GM21717 (cell line): ENCODE measurements at regions not wholly inside any gene's neighbourhood (a gene's known extent, or its start where the extent isn't known, plus 50 kb on each side); places are given as distances from the start of the nearest gene placed in this dataset.
A peak's percentile ranks its signal among the peaks of the same experiment; 100 is the strongest.

Experiments used
- ATAC-seq: cut with Tn5 transposase; IDR thresholded peaks from one replicate; pipeline ENCODE4 v1.9.1; 2021; ENCODE audit warnings: mild to moderate bottlenecking, moderate library complexity; ENCODE audit not compliant: unreplicated experiment

GRCh38 chr11:26023057-26023456 is 308.9 kb upstream of the ANO3 start:
- no peak for ATAC-seq

DNA sequence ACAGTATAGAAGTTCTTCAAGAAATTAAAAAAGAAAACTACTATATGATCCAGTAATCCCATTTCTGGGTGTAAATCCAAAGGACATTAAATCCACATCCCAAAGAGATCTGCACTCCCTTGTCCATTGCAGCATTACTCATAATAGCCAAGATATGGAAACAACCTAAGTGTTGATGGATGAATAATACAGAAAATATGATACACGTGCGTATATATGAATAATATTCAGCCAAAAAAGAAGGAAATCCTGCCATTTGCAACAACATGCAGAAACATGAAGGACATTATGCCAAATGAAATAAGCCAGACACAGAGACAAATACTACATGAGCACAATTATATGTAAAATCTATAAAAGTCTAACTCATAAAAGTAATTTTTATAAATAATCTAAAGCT is 306.3 kb upstream of the ANO3 start:
- no peak for ATAC-seq

DNA sequence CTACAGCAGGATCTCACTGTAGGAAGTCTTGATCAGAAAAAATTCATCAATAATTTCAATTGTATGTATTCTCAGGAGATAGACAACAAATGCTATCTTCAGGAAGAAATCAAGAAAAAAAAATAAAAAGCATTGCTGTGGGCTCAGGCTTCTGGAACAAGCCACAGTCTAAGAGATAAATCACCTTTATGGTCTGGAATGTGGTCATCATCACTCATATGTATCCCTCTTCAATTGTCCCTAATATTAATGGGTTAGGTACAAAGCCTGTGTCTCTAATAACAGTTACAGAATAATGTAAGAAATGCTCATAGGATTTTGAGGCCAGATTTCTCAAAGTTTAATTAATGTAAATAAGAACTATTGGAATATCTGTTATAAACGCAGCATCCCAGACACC is 305.9 kb upstream of the ANO3 start:
- ATAC-seq, result no peak

- ATAC-seq, result no peak
These were observed 304.0 kb upstream of the ANO3 start for GRCh38 chr11:26027887-26028286.

DNA sequence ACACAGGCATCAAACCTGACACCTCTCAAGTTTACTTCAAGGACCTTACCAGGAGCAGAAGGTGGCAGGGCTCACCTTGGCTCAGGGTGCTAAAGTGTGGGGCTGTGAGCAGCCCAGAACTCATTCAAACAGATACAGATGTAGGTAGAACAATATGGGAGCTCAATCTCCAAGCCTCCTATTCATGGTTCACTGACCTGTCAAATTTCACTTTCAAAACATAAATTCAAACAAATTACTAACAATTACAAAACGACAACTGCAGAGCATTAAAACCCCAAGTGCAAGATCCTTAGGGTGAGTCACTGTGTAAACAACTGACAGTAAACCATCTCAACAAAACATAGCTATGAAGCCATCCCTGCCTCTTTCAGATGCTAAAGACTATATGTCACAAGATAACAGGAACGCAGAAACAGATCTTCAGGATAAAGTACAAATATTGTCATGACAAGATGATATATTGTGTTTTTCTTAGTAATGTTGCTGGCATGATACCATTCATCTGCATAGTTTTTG is 303.5 kb upstream of the ANO3 start:
- ATAC-seq, result no peak

DNA sequence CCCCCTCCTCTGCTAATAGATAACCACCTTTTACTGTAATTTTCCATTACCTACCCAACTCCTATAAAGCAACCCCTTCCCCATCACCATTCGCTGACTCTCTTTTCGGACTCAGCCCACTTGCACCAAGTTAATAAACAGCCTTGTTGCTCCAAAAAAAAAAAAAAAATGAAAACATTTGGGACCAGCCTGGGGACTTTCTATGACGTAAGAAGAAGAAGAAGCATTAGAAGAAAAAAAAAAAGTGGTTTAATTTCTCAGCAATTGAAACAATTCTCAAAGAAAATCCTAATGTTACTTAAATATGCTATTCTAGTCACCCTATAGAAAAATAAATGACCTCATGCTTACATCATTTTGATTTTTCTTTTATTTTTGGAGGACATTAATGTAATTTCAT is 301.5 kb upstream of the ANO3 start:
- no peak for ATAC-seq

GRCh38 chr11:26032241-26032640 is 299.7 kb upstream of the ANO3 start:
- ATAC-seq, result no peak

- no peak for ATAC-seq
These were observed 296.2 kb upstream of the ANO3 start for GRCh38 chr11:26035696-26036095.

GRCh38 chr11:26037716-26038115 is 294.2 kb upstream of the ANO3 start:
- peak; percentile 79 for ATAC-seq

GRCh38 chr11:26040339-26040738 is 291.6 kb upstream of the ANO3 start:
- no peak for ATAC-seq

DNA sequence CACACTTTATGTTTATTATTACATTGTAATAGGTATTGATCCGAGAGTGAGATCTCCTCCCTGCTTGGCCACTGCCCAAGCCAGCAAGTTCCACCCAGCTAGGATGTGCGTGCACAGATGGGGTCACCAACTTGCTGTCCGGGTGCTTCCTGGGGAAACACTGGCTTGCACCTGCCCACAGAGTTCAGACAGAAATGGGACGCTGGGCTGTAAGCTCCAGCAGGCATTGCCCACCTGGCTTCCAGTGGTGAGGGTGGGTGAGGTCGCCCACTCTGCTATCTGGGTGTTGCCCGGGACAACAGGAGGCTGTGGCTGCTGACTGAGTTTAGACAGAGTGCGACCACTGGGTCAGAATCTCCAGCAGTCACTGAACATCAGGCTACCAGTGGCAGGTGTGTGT is 289.8 kb upstream of the ANO3 start:
- ATAC-seq, result no peak

DNA sequence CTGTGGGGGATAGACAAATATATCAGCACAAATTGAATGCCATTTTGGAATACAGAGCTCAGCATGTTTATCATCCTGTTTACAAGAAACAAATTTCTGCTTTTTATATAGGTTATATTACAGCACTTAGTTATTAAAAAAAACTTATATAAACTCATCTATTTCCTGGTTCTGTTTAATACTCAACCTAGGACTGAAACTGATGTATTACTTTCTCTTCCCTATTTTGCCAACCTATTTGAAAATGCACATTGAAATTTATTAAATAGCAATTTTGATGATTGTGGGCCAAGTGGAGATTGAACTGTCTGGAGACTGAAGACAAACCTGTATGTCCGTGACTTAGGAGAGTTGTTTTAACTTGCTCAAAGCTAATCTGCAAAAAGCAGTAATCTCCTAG is 288.3 kb upstream of the ANO3 start:
- ATAC-seq, result peak; percentile 79

DNA sequence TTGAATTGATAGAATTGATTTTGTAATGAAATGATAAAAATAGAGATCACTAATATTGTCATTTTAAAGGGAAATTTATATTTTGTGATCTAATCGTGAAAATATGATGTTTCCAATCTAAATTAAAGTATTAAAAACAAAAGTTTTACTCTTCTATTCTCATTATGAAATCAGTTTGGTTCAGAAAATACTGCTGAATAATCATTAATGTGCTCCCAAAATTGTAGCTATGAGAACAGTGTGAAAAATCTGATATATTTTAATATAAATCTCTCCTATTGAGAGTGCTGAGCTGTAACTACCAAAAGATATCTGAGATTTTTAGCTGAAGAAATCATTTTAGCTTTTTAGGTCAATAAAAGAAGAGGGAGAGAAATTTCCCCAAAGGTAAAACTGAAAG is 287.5 kb upstream of the ANO3 start:
- ATAC-seq, result no peak

GRCh38 chr11:26045082-26045481 is 286.8 kb upstream of the ANO3 start:
- ATAC-seq, result no peak

DNA sequence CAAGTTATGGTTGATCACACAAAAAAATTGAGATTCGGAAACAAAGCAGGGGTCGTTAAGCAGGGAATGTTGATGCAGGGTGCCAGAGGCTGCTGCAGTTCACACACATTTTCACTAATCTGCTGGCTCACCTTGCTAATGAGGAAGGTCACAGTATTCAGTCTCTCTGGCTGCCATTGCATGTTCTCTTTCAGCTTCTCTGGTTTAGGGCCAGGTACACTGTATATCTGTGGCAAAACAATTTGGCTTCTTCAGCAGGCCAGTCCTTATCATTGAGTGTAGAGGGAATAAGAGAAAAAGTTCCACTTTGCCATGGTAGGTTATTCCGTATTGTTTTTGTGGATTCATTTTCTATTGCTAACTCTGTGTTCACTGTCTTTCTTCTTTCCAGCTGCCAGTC is 283.7 kb upstream of the ANO3 start:
- ATAC-seq, result no peak

GRCh38 chr11:26053966-26054365 is 278.0 kb upstream of the ANO3 start:
- ATAC-seq, result no peak

DNA sequence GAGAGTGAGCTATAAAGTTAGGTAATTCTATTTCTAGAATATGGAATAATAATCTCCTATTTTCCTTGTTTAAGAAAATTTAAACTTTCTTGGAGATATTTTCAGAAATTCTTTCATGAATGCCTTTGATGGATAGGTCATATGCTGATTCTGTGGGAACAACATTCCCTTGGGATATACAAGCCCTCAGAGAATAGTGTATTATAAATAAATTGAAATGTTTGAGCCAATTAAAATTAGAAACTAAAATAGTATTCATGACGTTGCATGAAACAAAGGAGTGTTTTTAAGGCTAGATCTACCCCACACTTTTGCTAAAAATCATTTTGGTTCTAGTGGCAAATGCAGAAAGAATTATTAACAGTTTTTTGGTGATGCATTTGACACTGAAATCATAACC is 269.3 kb upstream of the ANO3 start:
- ATAC-seq, result no peak

- no peak for ATAC-seq
These were observed 268.0 kb upstream of the ANO3 start for GRCh38 chr11:26063915-26064314.

DNA sequence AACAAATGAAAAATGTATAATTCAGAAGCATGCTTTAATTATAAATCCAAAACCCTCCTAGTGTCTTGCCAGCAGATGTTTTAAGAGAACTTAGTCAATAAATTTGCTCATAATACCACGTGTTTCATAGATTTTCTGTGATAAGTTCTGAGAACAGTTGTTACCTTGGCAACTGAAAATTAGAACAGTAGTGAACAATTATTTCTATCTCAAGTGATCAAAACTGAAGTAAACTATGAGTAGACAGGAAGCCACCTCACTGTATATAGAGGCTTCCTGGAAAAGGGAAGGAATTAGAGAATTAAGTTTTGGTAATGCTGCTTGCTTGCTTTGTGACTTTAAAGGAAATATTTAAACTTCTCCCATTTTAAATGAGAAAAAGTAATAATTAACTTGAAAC is 266.0 kb upstream of the ANO3 start:
- ATAC-seq, result no peak

- ATAC-seq, result no peak
These were observed 261.1 kb upstream of the ANO3 start for GRCh38 chr11:26070714-26071380.

DNA sequence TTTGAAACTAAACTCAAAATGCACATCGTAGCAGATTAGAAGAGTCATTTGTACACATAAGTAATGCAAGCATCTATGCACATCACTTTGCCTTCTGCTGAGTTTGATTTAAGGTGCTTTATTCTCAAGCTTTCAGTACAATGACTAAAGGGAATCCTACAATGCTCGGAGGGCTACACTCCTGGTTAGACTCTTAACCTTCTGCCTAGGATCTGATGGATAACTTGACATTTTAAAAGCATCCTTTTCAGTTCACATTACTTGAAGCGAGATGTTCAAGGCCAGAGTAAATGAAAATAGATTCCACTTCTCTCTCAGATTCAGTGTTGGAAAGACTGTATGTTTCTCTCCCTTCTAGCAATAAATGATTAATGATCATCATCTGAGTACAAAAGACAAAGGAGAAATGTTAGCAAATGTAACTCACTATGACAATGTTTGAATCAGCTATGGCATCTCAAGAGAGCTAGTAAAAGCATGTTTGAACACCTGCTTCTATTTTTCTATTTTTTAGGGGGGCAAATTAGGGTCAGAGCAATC is 259.2 kb upstream of the ANO3 start:
- ATAC-seq, result no peak

DNA sequence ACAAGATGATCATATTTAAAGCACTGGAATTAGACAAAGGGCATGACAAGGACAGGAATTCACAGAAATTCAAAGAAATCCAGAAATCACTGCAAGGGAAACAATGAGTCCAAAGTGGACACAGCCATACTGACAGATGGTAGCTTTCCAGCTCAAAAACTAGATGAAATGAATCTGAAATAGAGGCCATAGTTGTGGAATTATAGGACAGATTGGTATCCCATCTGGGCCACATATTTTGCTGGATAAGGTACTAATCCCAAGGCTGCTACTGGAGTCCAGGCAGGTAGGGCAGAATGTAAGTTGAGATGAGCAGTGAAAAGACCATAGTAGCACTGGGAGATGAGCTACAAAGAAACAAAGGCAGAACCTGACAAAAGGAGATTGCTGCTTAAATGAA is 258.3 kb upstream of the ANO3 start:
- ATAC-seq, result no peak
